Astrocyte (in vitro differentiated cells and primary cell): ENCODE measurements at regions not wholly inside any gene's neighbourhood (a gene's known extent, or its start where the extent isn't known, plus 50 kb on each side); places are given as distances from the start of the nearest gene placed in this dataset.

Experiments used
- DNase-seq: peaks from one replicate; pipeline ENCODE4 v3.0.0-alpha.2; 2010; ENCODE audit warnings: low read depth
- FAIRE-seq: peaks from 2 replicates; lab custom pipeline; 2011; peaks lifted over from hg19 to GRCh38; lab: Jason Lieb, UNC
- H2AFZ ChIP-seq: 2 replicates; pipeline ENCODE4 v1.6.0; 2012; ENCODE audit warnings: low read depth, low read length, inconsistent platforms
- H3K27ac ChIP-seq: 2 replicates; pipeline ENCODE4 v1.5.1; 2011; ENCODE audit warnings: low read depth, low read length, inconsistent platforms
- H3K27me3 ChIP-seq: 2 replicates; pipeline ENCODE4 v1.6.0; 2011; ENCODE audit warnings: low read length, inconsistent platforms; ENCODE audit not compliant: insufficient read depth
- H3K36me3 ChIP-seq: 2 replicates; pipeline ENCODE4 v1.5.1; 2011; ENCODE audit warnings: low read length, inconsistent platforms; ENCODE audit not compliant: insufficient read depth
- H3K4me1 ChIP-seq: 2 replicates; pipeline ENCODE4 v1.5.1; 2011; ENCODE audit warnings: low read length, inconsistent platforms; ENCODE audit not compliant: insufficient read depth
- H3K4me2 ChIP-seq: 2 replicates; pipeline ENCODE4 v1.6.0; 2012; ENCODE audit warnings: low read length, inconsistent platforms
- H3K4me3 ChIP-seq: 2 replicates; pipeline ENCODE4 v1.5.1; 2011; ENCODE audit warnings: low read depth, mild to moderate bottlenecking, low read length, inconsistent platforms; ENCODE audit not compliant: insufficient read depth
- H3K79me2 ChIP-seq: 2 replicates; pipeline ENCODE4 v1.6.0; 2012; ENCODE audit warnings: mild to moderate bottlenecking, low read length, inconsistent platforms; ENCODE audit not compliant: insufficient read depth
- H3K9ac ChIP-seq: 2 replicates; pipeline ENCODE4 v1.6.0; 2012; ENCODE audit warnings: mild to moderate bottlenecking, low read length, inconsistent platforms
- H3K9me3 ChIP-seq: 2 replicates; pipeline ENCODE4 v1.5.1; 2012; ENCODE audit warnings: low read depth, mild to moderate bottlenecking, low read length, inconsistent platforms; ENCODE audit not compliant: insufficient read depth
- H4K20me1 ChIP-seq: 2 replicates; pipeline ENCODE4 v1.6.0; 2012; ENCODE audit warnings: low read length, inconsistent platforms; ENCODE audit not compliant: insufficient read depth
- H3K27ac Mint-ChIP-seq: one replicate; pipeline ENCODE4 v1.8.0; 2021; ENCODE audit warnings: mild to moderate bottlenecking, mixed read lengths; ENCODE audit not compliant: unreplicated experiment
- H3K27me3 Mint-ChIP-seq: one replicate; pipeline ENCODE4 v1.8.0; 2021; ENCODE audit warnings: low read depth, mixed read lengths; ENCODE audit not compliant: unreplicated experiment
- H3K36me3 Mint-ChIP-seq: one replicate; pipeline ENCODE4 v1.8.0; 2021; ENCODE audit warnings: low read depth, mixed read lengths; ENCODE audit not compliant: unreplicated experiment
- H3K4me1 Mint-ChIP-seq: one replicate; pipeline ENCODE4 v1.8.0; 2021; ENCODE audit warnings: low read depth, mixed read lengths; ENCODE audit not compliant: unreplicated experiment
- H3K4me3 Mint-ChIP-seq: one replicate; pipeline ENCODE4 v1.8.0; 2021; ENCODE audit warnings: mild to moderate bottlenecking, moderate library complexity, mixed read lengths; ENCODE audit not compliant: unreplicated experiment
- H3K9me3 Mint-ChIP-seq: one replicate; pipeline ENCODE4 v1.8.0; 2021; ENCODE audit warnings: mild to moderate bottlenecking, mixed read lengths; ENCODE audit not compliant: unreplicated experiment
- EZH2 ChIP-seq: IDR thresholded peaks from 2 replicates; pipeline ENCODE4 v1.6.1; 2012; ENCODE audit warnings: mild to moderate bottlenecking, low read length, inconsistent platforms; ENCODE audit not compliant: insufficient read depth
- TF ChIP-seq, protein P1 (sequence below): IDR thresholded peaks from 2 replicates; pipeline ENCODE4 v1.5.1; 2011; ENCODE audit warnings: low read depth, mild to moderate bottlenecking, inconsistent platforms, low read length, moderate library complexity; ENCODE audit not compliant: insufficient read depth

- Histone ChIP-seq H3K27ac (no peak overlapping the region), H3K4me1 (no peaks in the 10 kb centered on the region), H3K9ac (no peak overlapping the region), H3K27me3 (no peaks in the 10 kb centered on the region), H3K79me2 (no peaks in the 10 kb centered on the region), H3K9me3 (no peaks in the 10 kb centered on the region), H4K20me1 (no peaks in the 10 kb centered on the region), H3K4me2 (no peak overlapping the region), H3K4me3 (no peak overlapping the region), H2AFZ (no peak overlapping the region), H3K36me3 (no peaks in the 10 kb centered on the region)
- H3K27me3 Mint-ChIP-seq: peaks cover 12% of the 10 kb centered on the region
- H3K9me3 Mint-ChIP-seq: peaks cover 2% of the 10 kb centered on the region
- H3K36me3 Mint-ChIP-seq: no peaks in the 10 kb centered on the region
- no peak overlapping the region for H3K27ac Mint-ChIP-seq
- no peak overlapping the region for H3K4me3 Mint-ChIP-seq
- no peak for FAIRE-seq
- H3K4me1 Mint-ChIP-seq: no peaks in the 10 kb centered on the region
- TF ChIP-seq, protein P1, sequence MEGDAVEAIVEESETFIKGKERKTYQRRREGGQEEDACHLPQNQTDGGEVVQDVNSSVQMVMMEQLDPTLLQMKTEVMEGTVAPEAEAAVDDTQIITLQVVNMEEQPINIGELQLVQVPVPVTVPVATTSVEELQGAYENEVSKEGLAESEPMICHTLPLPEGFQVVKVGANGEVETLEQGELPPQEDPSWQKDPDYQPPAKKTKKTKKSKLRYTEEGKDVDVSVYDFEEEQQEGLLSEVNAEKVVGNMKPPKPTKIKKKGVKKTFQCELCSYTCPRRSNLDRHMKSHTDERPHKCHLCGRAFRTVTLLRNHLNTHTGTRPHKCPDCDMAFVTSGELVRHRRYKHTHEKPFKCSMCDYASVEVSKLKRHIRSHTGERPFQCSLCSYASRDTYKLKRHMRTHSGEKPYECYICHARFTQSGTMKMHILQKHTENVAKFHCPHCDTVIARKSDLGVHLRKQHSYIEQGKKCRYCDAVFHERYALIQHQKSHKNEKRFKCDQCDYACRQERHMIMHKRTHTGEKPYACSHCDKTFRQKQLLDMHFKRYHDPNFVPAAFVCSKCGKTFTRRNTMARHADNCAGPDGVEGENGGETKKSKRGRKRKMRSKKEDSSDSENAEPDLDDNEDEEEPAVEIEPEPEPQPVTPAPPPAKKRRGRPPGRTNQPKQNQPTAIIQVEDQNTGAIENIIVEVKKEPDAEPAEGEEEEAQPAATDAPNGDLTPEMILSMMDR: no peak
- TF ChIP-seq EZH2: no peak
- DNase-seq: peak; percentile 30
Observed at GRCh38 chr11:112886434-112887370, 74.5 kb upstream of the NCAM1 start.

GRCh38 chr11:112889446-112889845 is 71.8 kb upstream of the NCAM1 start:
- no peak overlapping the region for H3K27ac ChIP-seq
- H3K4me3 Mint-ChIP-seq: no peak overlapping the region
- H3K36me3 ChIP-seq: no peaks in the 10 kb centered on the region
- no peak for FAIRE-seq
- no peak for DNase-seq
- H2AFZ ChIP-seq: no peak overlapping the region
- no peak overlapping the region for H3K27ac Mint-ChIP-seq
- H3K4me1 Mint-ChIP-seq: no peaks in the 10 kb centered on the region
- peaks cover 20% of the 10 kb centered on the region for H3K27me3 Mint-ChIP-seq
- no peaks in the 10 kb centered on the region for H3K27me3 ChIP-seq
- H3K36me3 Mint-ChIP-seq: no peaks in the 10 kb centered on the region
- H4K20me1 ChIP-seq: no peaks in the 10 kb centered on the region
- H3K4me2 ChIP-seq: no peak overlapping the region
- no peak overlapping the region for H3K9ac ChIP-seq
- H3K4me1 ChIP-seq: no peaks in the 10 kb centered on the region
- no peaks in the 10 kb centered on the region for H3K9me3 ChIP-seq
- no peaks in the 10 kb centered on the region for H3K79me2 ChIP-seq
- peaks cover 2% of the 10 kb centered on the region for H3K9me3 Mint-ChIP-seq
- no peak for TF ChIP-seq EZH2
- H3K4me3 ChIP-seq: no peak overlapping the region

GRCh38 chr11:112899235-112900006 is 61.8 kb upstream of the NCAM1 start:
- Histone ChIP-seq H2AFZ (no peak overlapping the region), H3K27ac (no peak overlapping the region), H3K4me1 (no peaks in the 10 kb centered on the region), H3K4me3 (no peak overlapping the region), H3K9me3 (no peaks in the 10 kb centered on the region), H3K9ac (no peak overlapping the region), H4K20me1 (no peaks in the 10 kb centered on the region), H3K27me3 (no peaks in the 10 kb centered on the region), H3K4me2 (no peak overlapping the region), H3K79me2 (no peaks in the 10 kb centered on the region), H3K36me3 (no peaks in the 10 kb centered on the region)
- DNase-seq (no peak), FAIRE-seq (no peak)
- Mint-ChIP-seq H3K4me1 (no peaks in the 10 kb centered on the region), H3K27ac (no peak overlapping the region), H3K27me3 (peaks cover 6% of the 10 kb centered on the region), H3K4me3 (no peak overlapping the region), H3K36me3 (no peaks in the 10 kb centered on the region), H3K9me3 (peaks cover 2% of the 10 kb centered on the region)
- TF ChIP-seq EZH2: no peak
- TF ChIP-seq, protein P1: no peak
